Neural cell (in vitro differentiated cells): ENCODE measurements at regions not wholly inside any gene's neighbourhood (a gene's known extent, or its start where the extent isn't known, plus 50 kb on each side); places are given as distances from the start of the nearest gene placed in this dataset.

Experiments
- H2AFZ ChIP-seq: fragments of 200-600, 300-800 bp; sonication (generic), shearing (Covaris generic); 2 replicates; pipeline ENCODE4 v1.6.0; 2014; ENCODE audit warnings: low read depth, mild to moderate bottlenecking, antibody characterized with exemption, low read length, moderate library complexity
- H3F3A ChIP-seq: fragments of 200-600 bp; shearing (Covaris generic); 2 replicates; pipeline ENCODE4 v1.6.1; 2016; ENCODE audit warnings: mild to moderate bottlenecking, moderate library complexity, mixed read lengths, antibody characterized with exemption, low read length; ENCODE audit not compliant: insufficient read depth, poor library complexity, severe bottlenecking
- H3K27ac ChIP-seq: fragments of 200-600, 300-800 bp; sonication (generic), shearing (Covaris generic); 2 replicates; pipeline ENCODE4 v1.5.1; 2014; ENCODE audit warnings: mild to moderate bottlenecking, low read length, moderate library complexity
- H3K27me3 ChIP-seq: fragments of 300-800, 200-600 bp; sonication (generic), shearing (Covaris generic); 2 replicates; pipeline ENCODE4 v1.6.0; 2014; ENCODE audit warnings: mild to moderate bottlenecking, low read depth, low read length, moderate library complexity; ENCODE audit not compliant: insufficient read depth
- H3K36me3 ChIP-seq: fragments of 300-800, 200-600 bp; sonication (generic), shearing (Covaris generic); 2 replicates; pipeline ENCODE4 v1.5.1; 2014; ENCODE audit warnings: mild to moderate bottlenecking, antibody characterized with exemption, low read length, moderate library complexity; ENCODE audit not compliant: insufficient read depth
- H3K4me2 ChIP-seq: fragments of 300-800, 200-600 bp; sonication (generic), shearing (Covaris generic); 2 replicates; pipeline ENCODE4 v1.6.0; 2014; ENCODE audit warnings: mild to moderate bottlenecking, low read length
- H3K4me3 ChIP-seq: fragments of 300-800, 200-600 bp; sonication (generic), shearing (Covaris generic); 2 replicates; pipeline ENCODE4 v1.5.1; 2014; ENCODE audit warnings: mild to moderate bottlenecking, low read length, moderate library complexity
- H3K79me2 ChIP-seq: fragments of 200-600 bp; shearing (Covaris generic); replicated peaks from 2 replicates; pipeline ENCODE4 v1.6.0; 2014; ENCODE audit warnings: mild to moderate bottlenecking, low read length, moderate library complexity; ENCODE audit not compliant: insufficient read depth
- H3K9ac ChIP-seq: fragments of 300-800, 200-600 bp; sonication (generic), shearing (Covaris generic); 2 replicates; pipeline ENCODE4 v1.6.1; 2016; ENCODE audit warnings: mild to moderate bottlenecking, low read length, mixed read lengths
- H3K9me2 ChIP-seq: fragments of 200-600 bp; shearing (Covaris generic); 2 replicates; pipeline ENCODE4 v1.6.1; 2016; ENCODE audit warnings: mild to moderate bottlenecking, low read length, mixed read lengths; ENCODE audit not compliant: insufficient read depth
- H3K9me3 ChIP-seq: fragments of 200-600, 300-800 bp; sonication (generic), shearing (Covaris generic); 2 replicates; pipeline ENCODE4 v1.6.1; 2016; ENCODE audit warnings: mild to moderate bottlenecking, mixed run types, low read length, moderate library complexity, mixed read lengths
- H4K20me1 ChIP-seq: fragments of 200-600 bp; shearing (Covaris generic); 2 replicates; pipeline ENCODE4 v1.6.1; 2016; ENCODE audit warnings: mild to moderate bottlenecking, mixed run types; ENCODE audit not compliant: insufficient read depth
- CTCF ChIP-seq: fragments of 450-650 bp; IDR thresholded peaks from 2 replicates; pipeline ENCODE4 v1.5.1; 2014; ENCODE audit warnings: antibody characterized with exemption, mild to moderate bottlenecking, moderate library complexity; ENCODE audit not compliant: poor library complexity, severe bottlenecking
- EP300 ChIP-seq: fragments of 450-650 bp; conservative IDR thresholded peaks from 2 replicates; pipeline ENCODE4 v1.6.1; 2014; ENCODE audit warnings: antibody characterized with exemption, mild to moderate bottlenecking, moderate library complexity; ENCODE audit not compliant: poor library complexity, severe bottlenecking
- EZH2 ChIP-seq: fragments of 200-600, 300-800 bp; shearing (Covaris generic), sonication (generic); IDR thresholded peaks from 2 replicates; pipeline ENCODE4 v1.6.1; 2014; ENCODE audit warnings: antibody characterized with exemption, low read length, borderline replicate concordance, mild to moderate bottlenecking; ENCODE audit not compliant: insufficient read depth, poor library complexity, severe bottlenecking
- MXI1 ChIP-seq: fragments of 450-650 bp; conservative IDR thresholded peaks from 2 replicates; pipeline ENCODE4 v1.6.1; 2014; ENCODE audit warnings: antibody characterized with exemption, mild to moderate bottlenecking; ENCODE audit not compliant: poor library complexity, severe bottlenecking
- POLR2AphosphoS5 ChIP-seq: IDR thresholded peaks from 2 replicates; pipeline ENCODE4 v1.6.1; 2012
- RAD21 ChIP-seq: fragments of 450-650 bp; conservative IDR thresholded peaks from 2 replicates; pipeline ENCODE4 v1.6.1; 2014; ENCODE audit warnings: antibody characterized with exemption, mild to moderate bottlenecking, moderate library complexity
- REST ChIP-seq: IDR thresholded peaks from 2 replicates; pipeline ENCODE4 v1.6.1; 2012; ENCODE audit warnings: borderline replicate concordance
- SMC3 ChIP-seq: fragments of 450-650 bp; conservative IDR thresholded peaks from 2 replicates; pipeline ENCODE4 v1.6.1; 2014; ENCODE audit warnings: antibody characterized with exemption, mild to moderate bottlenecking, moderate library complexity; ENCODE audit not compliant: poor library complexity
- TAF1 ChIP-seq: IDR thresholded peaks from 2 replicates; pipeline ENCODE4 v1.6.1; 2012; ENCODE audit warnings: low read depth

- H3K9me2 ChIP-seq = no peaks in the 10 kb centered on the region
- H3K4me3 ChIP-seq = no peak overlapping the region
- no peaks in the 10 kb centered on the region for H3F3A ChIP-seq
- no peak overlapping the region for H2AFZ ChIP-seq
- no peak overlapping the region for H3K9ac ChIP-seq
- no peaks in the 10 kb centered on the region for H4K20me1 ChIP-seq
- H3K27ac ChIP-seq = no peak overlapping the region
- H3K9me3 ChIP-seq = no peaks in the 10 kb centered on the region
- no peaks in the 10 kb centered on the region for H3K27me3 ChIP-seq
- no peaks in the 10 kb centered on the region for H3K36me3 ChIP-seq
- H3K79me2 ChIP-seq = no peaks in the 10 kb centered on the region
- no peak overlapping the region for H3K4me2 ChIP-seq
- TF ChIP-seq RAD21 = no peak
- TF ChIP-seq TAF1 = no peak
- TF ChIP-seq MXI1 = no peak
- TF ChIP-seq CTCF = no peak
- TF ChIP-seq EP300 = no peak
- no peak for TF ChIP-seq REST
- TF ChIP-seq POLR2AphosphoS5 = no peak
- no peak for TF ChIP-seq EZH2
- TF ChIP-seq SMC3 = no peak
These were observed 88.0 kb upstream of the MPHOSPH6 start for GRCh38 chr16:82257990-82258389.

- Histone ChIP-seq H3K4me3 (no peak overlapping the region), H4K20me1 (no peaks in the 10 kb centered on the region), H3K36me3 (no peaks in the 10 kb centered on the region), H3F3A (no peaks in the 10 kb centered on the region), H3K4me2 (no peak overlapping the region), H3K9me2 (no peaks in the 10 kb centered on the region), H3K27ac (no peak overlapping the region), H3K9me3 (no peaks in the 10 kb centered on the region), H2AFZ (no peak overlapping the region), H3K27me3 (no peaks in the 10 kb centered on the region), H3K79me2 (no peaks in the 10 kb centered on the region), H3K9ac (no peak overlapping the region)
- no peak for TF ChIP-seq RAD21
- no peak for TF ChIP-seq EZH2
- no peak for TF ChIP-seq POLR2AphosphoS5
- TF ChIP-seq TAF1 = no peak
- no peak for TF ChIP-seq REST
- no peak for TF ChIP-seq EP300
- no peak for TF ChIP-seq CTCF
- no peak for TF ChIP-seq MXI1
- no peak for TF ChIP-seq SMC3
These were observed 82.6 kb upstream of the MPHOSPH6 start for GRCh38 chr16:82252582-82252981.
